ENCODE measurements at regions not wholly inside any gene's neighbourhood (a gene's known extent, or its start where the extent isn't known, plus 50 kb on each side); places are given as distances from the start of the nearest gene placed in this dataset. TPM values are rescaled to one million over a fixed set of nuclear protein-coding genes. Genes with fewer than 3 reads are reported as not detected.

- H3K27ac Mint-ChIP-seq = no peak overlapping the region
- no peak overlapping the region for H3K4me2 ChIP-seq
- H2AFZ ChIP-seq (replicated peaks) = no peak overlapping the region
- no peak for DNase-seq (ENCODE audit: low spot score)
- no peaks in the 10 kb centered on the region for H3K36me3 ChIP-seq
- H3K27me3 ChIP-seq = no peaks in the 10 kb centered on the region
- TF ChIP-seq EZH2 (IDR thresholded peaks at IDR 0.05) (no peak), CTCF (IDR thresholded peaks at IDR 0.05) (no peak), EZH2phosphoT487 (IDR thresholded peaks at IDR 0.05) (no peak)
- no peaks in the 10 kb centered on the region for H3K9me3 ChIP-seq (ENCODE audit: low read depth)
- no peak overlapping the region for H3K9ac ChIP-seq
- H3K4me3 ChIP-seq = no peak overlapping the region
- H3F3A ChIP-seq (ENCODE audit: low read depth) = no peaks in the 10 kb centered on the region
- no peak overlapping the region for H3K4me3 Mint-ChIP-seq
- no peaks in the 10 kb centered on the region for H4K20me1 ChIP-seq (ENCODE audit: low read depth)
- no peaks in the 10 kb centered on the region for H3K27me3 Mint-ChIP-seq (ENCODE audit: insufficient read depth, low read depth)
- no peaks in the 10 kb centered on the region for H3K36me3 Mint-ChIP-seq
- no peak overlapping the region for H3K27ac ChIP-seq
- H3K79me2 ChIP-seq (ENCODE audit: low read depth) = no peaks in the 10 kb centered on the region
- peaks cover 10% of the 10 kb centered on the region for H3K4me1 Mint-ChIP-seq
- peaks cover 6% of the 10 kb centered on the region for H3K9me3 Mint-ChIP-seq
- peaks cover 7% of the 10 kb centered on the region for H3K4me1 ChIP-seq
These were observed 57.8 kb upstream of the USP24 start for GRCh38 chr1:55272994-55273393.

Small RNA genes in the stretch of these regions (small RNA-seq; reads per million reads assigned to genes)
- gene RF00019 (not detected), gene RNU6-830P (not detected)

All from neural progenitor cell (in vitro differentiated cells).